ENCODE measurements at regions not wholly inside any gene's neighbourhood (a gene's known extent, or its start where the extent isn't known, plus 50 kb on each side); places are given as distances from the start of the nearest gene placed in this dataset.

GRCh38 chr18:10100941-10101701 is 187.3 kb downstream of the VAPA start:
- TF ChIP-seq POLR2A (IDR thresholded peaks at IDR 0.05; ENCODE audit: low read length) (no peak), GATA1 (IDR thresholded peaks at IDR 0.05; ENCODE audit: low read depth, low read length) (no peak)

All from erythroblast (primary cell).